NCI-H2227 (cell line): ENCODE measurements at regions not wholly inside any gene's neighbourhood (a gene's known extent, or its start where the extent isn't known, plus 50 kb on each side); places are given as distances from the start of the nearest gene placed in this dataset.
"Not testable (repeated sequence)": the region's sequence is repeated elsewhere in the genome, so short reads cannot be mapped to it uniquely, and the experiment has no call there.

Experiments used
- DNase-seq: peaks from one replicate; lab custom pipeline; 2025; ENCODE audit not compliant: unreplicated experiment; lab: John Stamatoyannopoulos, UW

DNA sequence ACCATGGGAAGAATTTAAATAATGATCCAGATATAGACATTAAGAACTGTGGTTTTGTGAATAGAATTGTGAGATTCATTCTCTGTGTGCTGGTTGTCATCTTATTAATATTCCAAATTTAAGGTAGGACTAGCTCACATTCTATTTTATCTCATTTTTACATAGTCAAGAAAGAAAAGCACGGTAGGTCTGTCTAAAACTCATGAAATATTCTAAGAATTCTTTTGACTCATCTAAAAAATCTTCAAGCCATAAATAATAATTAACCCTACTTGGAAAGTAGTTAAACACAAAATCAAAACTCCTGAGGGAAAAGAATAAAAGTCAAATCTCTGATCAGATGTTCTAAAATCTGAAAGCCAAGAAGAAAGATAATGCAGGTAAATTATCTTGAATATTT is 388.8 kb upstream of the CHAC2 start:
- DNase-seq = no peak

DNA sequence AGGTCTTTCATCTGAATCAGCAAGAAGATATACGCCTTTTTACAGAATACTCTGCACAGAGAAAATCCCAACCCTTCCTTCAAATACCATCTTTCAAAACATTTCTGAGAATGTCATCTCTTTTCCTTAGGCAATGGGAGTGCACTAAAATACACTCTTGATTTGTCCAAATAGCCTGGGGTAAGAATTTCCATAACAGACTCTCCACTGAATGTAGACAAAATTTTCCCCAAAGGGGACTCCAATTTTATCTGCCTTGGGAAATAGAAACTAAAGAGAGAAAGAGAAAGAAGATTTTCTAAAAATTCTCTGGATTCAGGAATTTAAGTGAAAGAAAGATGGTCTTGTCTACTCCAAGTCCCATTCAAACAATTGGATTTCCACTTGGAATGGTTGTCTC is 394.5 kb upstream of the CHAC2 start:
- DNase-seq = no peak

DNA sequence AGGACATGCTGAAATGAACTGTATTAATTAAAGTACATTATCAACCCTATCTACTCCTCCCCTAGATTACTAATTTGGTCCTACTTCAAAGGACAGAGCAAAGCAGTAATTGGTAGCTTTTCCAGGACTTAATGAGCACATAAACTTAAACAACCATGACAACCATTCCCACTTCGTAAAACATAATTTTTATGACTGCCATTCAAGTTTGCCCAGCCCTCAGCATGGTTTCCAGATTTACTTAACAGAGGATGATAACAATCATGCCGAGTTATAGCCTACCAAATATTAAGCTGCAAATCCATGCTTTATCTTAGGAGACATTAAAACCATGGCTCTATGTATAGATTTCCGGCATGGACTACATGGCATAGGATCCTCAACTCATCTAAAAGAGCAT is 401.1 kb upstream of the CHAC2 start:
- DNase-seq = no peak

DNA sequence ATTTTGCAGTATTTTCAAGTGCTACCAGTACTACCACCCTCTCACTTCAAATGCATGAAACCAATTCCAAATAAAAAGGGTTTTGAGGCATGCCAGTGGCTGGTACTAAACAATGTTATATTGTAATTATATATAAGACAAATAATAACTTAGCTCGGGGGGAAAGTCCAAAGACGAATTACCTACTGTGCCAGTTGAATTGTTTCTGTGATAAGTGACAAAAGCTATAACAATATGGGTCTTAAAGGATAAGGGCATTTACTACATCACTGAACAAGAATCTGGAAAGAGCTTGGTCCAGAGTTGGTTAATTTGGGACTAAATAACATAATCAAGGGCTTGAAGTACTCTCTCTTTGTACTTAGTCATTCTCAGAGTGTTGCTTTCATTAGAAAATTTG is 404.7 kb upstream of the CHAC2 start:
- DNase-seq = no peak

DNA sequence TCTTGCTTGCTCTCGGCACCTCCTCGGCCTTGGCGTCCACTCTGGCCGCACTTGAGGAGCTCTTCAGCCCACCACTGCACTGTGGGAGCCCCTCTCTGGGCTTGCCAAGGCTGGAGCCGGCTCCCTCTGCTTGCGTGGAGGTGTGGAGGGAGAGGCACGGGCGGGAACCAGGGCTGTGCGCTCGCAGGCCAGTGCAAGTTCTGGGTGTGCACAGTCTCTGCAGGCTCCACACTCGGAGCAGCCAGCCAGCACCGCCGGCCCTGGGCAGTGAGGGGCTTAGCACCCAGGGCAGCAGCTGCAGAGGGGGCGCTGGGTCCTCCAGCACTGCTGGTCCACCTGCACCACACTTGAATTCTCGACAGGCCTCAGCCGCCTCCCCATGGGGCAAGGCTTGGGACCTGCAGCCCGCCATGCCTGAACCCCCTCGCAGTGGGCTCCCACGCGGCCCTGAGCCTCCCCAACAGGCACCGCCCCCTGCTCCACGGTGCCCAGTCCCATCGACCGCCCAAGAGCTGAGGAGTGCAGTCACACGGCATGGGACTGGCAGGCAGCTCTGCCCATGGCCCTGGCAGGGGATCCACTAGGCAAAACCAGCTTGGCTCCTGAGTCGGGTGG is 411.2 kb upstream of the CHAC2 start:
- DNase-seq = no peak

DNA sequence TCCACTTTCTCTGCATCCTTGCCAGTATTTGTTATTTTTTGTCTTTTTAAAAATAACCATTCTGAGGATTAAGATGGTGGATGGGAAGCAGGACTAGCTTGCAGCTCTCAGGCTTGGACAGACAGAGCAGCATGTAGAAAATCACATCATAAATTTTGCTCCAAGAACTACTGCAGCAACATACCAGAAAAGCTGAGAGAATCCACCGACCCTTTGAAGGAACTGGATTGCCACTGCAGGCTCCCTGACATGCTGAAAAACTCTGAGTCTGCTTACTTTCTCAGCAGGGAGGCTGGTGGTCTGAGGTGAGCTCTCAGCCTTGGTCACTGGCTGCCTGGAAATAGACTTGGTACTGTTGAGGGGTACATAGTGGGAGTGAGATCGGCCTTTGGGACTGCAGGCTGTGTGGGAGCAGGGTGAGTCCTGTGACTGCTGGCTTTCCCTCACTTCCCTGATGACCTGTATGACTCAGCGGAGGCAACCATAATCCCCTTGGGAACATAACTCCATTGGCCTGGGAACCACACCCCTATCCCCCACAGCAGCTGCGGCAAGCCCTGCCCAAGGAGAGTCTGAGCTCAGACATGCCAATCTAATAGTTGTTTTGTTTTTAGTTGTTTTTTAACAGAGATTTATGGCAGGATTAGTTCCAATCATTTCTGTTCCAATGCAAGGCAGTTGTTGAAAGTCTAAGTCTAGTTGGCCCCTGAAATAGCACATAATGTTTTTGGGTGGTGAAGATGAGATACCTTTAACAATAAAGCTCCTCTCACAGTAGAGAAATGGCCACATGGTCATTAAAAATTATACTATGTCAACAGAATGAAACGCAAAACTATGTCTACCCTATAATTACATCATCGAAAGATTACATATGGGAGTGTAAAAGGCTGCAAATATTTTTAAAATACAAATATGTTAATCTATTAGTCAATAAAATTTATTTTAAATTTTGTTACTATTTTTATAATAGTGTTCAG is 414.2 kb upstream of the CHAC2 start:
- DNase-seq = no peak

DNA sequence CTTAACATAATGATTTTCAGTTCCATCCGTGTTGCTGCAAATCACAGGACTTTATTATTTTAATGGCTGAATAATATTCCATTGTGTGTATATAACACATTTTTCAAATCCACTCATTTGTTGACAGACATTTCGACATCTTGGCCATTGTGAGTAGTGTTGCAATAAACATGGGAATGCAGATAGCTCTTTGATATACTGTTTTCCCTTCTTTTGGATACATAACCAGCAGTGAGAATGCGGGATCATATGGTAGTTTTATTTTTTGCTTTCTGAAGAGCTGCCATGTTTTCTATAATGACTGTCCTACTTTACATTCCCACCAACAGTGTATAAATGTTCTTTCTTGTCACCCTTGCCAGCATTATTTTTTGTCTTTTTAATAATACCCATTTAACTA is 420.3 kb upstream of the CHAC2 start:
- DNase-seq = no peak

DNA sequence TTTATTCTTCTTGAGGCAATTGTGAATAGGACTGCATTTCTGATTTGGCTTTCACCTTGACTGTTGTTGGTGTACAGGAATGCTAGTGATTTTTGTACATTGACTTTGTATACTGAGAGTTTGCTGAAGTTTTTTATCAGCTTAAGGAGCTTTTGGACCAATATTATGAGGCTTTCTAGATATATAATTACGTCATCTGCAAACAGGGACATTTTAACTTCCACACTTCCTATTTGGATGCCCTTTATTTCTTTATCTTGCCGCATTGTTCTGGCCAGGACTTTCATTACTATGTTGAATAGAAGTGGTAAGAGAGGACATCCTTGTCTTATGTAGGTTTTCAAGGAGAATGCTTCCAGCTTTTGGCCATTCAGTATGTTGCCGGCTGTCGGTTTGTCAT is 425.4 kb upstream of the CHAC2 start:
- DNase-seq = no peak

DNA sequence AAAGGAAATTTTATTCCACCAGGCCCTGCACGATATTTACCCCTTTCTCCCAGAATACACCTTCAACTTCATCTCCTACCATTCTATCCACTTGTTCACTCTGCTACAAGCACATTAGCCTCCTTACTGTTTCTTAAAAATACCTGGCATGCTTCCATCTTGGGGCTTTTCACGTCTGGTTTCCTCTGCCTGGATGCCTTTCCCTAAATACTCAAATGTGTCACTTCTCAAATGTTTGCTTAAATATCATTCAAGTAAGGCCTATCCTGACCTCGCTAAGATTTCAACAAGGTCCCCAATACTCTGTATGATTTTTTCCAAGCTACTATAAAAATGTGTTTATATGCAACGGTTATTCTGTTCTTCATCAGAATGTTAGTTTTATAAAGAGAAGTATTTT is 433.0 kb upstream of the CHAC2 start:
- DNase-seq = no peak

DNA sequence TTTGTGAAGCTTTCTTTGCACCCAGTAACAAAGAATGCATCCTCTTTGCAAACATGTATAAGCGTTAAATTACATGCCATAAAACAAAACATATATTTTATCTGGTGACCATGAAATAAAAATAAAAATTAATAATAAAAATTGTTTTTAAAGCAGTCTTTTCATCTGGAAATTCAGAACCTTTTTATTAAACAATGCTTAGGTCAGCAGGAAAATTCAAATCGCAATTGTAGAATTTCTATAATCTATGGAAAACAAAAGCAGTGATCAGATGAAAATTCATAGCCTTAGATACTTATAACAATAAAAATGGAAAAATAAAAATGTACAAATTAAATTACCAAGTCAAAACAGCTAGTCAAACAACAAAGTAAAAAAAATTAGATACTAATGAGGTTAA is 435.9 kb upstream of the CHAC2 start:
- no peak for DNase-seq

DNA sequence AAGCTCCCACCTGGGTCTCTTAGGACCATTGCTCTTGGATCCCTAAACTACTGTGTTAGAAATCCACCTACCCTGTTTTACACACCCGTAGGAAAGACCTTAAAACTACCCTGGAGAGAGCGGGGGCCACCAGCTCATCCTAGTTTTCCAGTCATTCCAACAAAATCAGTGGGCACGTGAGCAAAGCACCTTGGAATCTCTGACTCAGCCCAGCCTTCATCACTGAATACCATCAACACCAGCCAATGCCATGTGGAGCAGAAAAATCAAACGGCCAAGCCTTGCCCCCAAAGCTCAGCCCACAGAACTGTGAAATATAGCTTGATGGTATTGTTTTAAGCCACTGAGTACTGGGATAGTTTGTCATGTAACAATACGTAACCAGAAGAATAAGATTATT is 449.7 kb upstream of the CHAC2 start:
- no peak for DNase-seq

DNA sequence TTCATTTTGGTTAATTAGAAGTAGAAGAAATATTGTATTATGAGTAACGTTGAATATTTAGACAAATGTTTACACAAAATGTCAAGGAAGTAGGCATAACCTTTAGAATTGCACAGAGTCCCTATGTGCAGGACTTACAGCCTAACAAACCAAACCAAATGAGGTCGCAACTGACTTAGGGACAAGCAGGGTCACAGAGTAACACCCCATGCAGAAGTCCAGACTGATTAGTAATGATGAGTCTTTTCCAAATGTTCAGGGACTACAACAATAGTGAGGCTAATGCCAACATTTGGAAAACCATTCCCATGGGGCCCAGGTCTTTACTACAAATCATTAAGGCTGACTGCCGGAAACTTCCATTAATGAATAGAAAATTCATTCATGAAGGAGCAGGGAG is 452.5 kb upstream of the CHAC2 start:
- no peak for DNase-seq

DNA sequence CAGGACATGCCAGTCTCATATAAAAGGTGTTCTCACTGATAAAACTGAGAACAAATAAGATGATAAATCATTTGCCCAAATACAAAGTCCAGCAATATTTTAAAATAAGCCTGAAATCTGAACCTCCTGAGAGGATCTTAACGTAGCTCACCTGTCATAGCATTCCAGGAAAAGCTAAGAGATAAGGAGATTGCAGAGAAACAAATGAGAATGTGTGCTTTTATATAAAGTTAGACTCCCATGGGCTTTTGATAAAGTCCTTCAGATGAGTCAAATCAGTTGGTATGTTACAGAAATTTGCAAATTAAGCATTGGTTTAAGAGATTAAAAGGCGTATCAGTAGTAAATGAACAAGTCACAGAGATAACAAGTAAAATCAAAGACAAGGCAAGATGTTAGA is 452.9 kb upstream of the CHAC2 start:
- DNase-seq = no peak

DNA sequence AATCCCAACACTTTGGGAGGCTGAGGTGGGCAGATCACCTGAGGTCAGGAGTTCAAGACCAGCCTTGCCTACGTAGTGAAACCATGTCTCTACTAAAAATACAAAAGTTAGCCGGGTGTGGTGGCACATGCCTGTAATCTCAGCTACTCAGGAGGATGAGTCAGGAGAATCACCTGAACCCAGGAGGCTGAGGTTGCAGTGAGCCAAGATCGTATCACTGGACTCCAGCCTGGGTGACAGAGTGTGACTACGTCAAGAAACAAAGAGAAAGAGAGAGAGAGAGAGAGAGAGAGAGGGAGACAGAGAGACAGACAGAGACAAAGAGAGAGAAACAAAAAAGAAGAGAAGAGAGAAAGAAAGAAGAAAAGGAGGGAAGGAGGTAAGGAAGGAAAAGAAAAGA is 454.0 kb upstream of the CHAC2 start:
- DNase-seq = not testable (repeated sequence)

DNA sequence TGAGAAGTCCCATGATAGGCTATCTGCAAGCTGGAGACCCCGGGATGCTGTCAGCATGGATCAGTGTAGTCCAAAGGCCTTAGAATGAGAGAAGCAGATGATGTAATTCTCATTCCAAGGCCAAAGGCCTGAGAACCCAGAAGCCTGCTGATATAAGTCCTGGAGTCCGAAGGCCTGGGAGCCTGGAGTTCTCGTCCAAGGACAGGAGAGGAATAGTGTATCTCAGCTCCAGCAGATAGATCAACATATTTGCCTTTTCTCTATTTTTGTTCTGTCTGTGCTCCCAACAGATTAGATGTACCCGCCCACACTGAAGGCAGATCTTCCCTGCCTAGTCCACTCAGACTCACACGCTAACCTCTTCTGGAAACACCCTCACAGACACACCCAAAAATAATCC is 454.9 kb upstream of the CHAC2 start:
- DNase-seq = no peak

DNA sequence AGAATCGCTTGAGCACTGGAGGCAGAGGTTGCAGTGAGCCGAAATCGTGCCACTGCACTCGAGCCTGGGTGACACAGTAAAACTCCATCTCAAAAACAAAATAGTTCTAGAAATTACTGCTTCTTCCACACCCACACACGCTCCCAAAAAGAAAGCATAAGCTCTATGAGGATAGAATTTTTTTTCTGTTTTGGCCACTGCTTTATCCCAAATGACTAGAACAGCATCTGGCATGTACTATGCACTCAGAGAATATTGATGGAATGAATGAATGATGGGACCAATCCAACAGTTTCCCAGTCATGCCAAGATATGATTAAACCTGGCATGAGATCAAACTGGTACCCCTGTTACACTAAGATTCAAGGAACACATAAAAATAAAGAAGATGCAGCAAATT is 455.4 kb upstream of the CHAC2 start:
- no peak for DNase-seq

DNA sequence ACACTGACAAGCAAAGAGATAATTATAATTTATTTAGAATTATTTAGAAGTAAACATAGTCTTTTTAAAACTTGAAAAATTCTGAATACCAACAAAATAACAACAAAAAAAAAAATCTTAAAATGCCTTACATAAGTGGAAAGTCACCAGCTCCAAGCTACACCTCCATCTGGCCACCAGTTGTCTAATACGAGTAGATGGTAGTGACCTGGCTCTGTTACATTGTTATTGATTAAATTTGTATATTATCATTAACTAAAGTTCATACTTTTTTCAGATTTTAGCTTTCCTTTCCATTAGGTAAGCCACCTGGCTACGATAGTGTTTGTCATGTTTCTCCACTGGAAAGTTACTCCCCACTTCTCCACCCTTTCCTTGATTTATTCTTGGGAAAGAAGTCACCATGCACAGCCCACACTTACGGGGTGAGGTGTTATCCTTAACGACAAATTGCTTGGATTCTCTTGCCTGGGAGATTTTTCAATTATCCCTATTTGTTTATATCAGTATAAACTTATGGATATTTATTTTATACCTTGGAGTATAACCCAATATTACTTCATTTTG is 464.5 kb upstream of the CHAC2 start:
- no peak for DNase-seq

DNA sequence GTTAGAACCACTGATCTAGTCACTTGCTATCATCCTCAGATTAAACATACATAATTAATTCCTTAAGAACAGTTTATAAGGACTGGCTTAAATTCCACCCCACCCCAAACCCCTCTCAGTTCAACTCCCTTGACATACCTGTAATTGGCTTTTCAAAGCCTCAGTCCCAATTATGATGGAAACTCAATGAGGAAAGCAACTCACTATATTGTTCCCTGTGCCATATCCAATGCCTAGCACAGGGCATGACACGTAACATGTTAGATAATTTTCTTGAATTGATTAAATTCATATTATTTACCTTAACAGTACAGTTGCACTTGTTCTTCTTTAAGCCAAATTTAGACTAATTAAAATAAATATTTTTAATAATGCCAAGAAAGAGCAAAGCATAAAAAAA is 465.1 kb upstream of the CHAC2 start:
- DNase-seq = no peak

DNA sequence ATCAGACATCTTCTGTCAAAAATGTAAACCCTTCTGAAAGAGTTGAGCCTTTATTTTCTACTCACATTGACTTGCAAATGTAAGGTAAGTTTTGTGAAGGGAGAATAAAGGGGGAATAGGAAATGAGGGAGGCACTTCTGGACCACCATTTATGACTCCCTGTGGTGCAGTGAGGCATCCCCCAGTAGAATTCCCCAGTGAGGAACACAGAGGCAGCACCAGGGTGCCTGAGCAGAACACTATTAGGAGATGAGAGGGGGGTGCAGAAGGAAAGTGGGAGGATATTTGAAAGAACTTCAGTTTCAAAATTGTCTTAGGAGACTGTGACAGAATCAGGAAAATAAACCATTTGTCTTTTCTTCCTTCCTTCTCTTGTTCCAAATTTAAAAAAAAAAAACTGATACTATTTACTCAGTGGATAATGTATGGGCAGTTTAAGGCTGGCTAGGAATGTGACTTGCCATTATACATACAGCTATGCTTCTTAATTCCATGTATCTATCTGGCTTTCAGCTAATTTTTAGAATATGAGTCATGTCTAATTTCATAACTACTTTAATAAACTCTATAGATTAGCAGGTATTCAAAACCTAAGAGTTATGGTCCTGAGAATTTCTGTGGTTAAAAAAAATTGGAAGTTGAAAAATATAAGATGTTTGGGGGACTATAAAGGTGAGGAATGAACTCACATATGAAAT is 478.1 kb upstream of the CHAC2 start:
- no peak for DNase-seq

DNA sequence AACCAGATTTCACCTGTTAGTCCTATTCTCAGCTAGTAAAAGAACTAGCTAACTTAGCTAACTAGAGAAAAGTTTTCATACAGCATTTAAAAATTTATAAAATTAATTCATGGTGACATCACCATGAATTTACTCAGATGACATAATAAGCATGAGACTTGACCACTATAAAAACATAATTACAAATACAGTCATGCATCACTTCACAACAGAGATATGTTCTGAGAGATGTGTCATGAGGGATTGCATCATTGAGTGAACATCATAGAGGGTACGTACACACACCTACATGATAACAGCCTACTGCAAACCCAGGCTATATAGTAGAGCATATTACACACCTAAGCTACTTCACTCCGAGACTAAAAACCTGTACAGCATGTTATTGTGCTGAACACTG is 481.3 kb upstream of the CHAC2 start:
- DNase-seq = no peak

DNA sequence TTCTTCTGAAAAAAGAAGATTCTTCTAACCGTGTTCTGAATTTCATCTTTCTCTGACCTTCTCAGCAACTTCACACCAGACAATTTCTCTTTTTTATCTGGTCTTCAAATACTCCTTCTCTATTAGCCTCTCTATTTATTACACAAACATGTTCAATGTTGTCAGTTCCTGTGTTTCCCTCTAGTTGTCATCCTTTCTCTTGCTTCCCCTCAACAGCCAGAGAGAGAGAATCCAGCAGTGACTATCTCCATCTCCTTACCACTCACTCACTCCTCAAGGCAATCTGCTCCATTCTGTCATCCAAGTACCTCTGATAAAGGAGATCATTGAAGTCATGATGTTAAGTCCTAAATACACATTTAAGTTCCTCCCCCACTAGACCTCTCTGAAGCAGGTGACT is 491.9 kb upstream of the CHAC2 start:
- no peak for DNase-seq

DNA sequence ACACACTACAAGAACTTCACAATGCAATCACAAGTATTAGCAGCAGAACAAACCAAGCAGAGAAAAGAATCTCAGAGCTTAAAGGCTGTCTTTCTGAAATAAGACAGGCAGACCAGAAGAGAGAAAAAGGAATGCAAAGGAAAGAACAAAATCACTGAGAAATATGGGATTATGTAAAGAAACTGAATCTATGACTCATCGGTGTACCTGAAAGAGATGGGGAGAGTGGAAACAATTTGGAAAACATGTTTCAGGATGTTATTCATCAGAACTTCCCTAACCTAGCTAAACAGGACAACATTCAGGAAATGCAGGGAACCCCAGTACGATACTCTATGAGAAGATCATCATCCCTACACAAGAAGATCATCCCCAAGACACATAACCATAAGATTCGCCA is 499.0 kb upstream of the CHAC2 start:
- no peak for DNase-seq
